ENCODE measurements at regions not wholly inside any gene's neighbourhood (a gene's known extent, or its start where the extent isn't known, plus 50 kb on each side); places are given as distances from the start of the nearest gene placed in this dataset.

DNA sequence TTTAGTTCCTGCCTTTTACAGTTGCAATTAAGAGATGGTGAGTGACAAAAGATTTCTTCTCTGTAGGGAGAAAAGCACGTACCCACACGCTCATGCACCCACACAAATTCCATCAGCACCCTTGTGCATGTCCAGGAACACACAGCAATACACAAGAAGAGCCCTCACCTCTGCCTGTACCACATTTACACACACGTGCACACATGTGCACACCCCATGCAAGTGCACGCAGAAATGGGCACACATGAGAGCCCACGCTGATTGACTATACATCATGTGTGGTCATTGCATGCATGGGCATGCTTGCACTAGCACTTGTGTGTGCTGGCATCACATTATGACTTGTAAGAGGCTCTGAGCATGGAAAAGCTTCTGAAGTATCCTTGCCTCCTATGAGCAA is 70.5 kb downstream of the SERPINA3 start:
- no peak for DNase-seq (ENCODE audit: low read depth)

- DNase-seq (ENCODE audit: low read depth), result no peak
Observed at GRCh38 chr14:94682061-94682516, 69.9 kb downstream of the SERPINA3 start.

DNA sequence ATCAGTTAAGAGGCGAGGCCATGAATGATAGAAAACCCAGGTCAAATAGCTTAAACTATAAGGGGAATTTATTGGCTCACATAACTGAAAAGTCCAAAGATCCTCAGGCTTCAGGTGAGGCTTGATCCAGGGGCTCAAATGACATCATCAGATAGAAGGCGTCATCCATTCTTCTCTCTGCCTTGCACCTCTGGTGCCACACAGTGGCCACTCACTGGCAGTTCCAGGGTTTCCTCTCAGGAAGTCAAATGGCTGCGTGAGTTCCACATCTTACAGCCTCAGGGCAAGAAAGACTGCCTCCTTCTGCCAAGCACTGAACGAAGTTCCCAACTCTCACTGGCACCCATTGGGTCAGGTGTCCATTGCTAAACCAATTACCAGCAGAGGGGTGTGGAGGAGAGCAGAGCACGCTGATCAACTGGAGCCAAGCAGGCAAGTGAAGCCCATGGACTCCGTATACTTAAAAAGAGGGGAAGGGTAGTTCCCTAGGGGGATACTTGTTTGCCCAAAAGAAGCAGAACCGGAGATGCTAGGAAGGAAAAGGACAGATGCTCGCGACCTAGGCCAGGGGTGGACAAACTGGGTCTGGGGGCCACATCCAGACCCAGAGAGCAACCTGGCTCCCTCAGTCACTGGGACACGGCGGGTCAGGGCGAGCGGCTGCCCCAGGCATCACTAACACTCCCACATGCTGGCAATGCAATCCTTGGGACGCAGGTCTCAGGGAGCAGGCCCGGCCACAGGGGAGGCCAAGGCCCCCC is 69.3 kb downstream of the SERPINA3 start:
- no peak for DNase-seq (ENCODE audit: low read depth)

DNA sequence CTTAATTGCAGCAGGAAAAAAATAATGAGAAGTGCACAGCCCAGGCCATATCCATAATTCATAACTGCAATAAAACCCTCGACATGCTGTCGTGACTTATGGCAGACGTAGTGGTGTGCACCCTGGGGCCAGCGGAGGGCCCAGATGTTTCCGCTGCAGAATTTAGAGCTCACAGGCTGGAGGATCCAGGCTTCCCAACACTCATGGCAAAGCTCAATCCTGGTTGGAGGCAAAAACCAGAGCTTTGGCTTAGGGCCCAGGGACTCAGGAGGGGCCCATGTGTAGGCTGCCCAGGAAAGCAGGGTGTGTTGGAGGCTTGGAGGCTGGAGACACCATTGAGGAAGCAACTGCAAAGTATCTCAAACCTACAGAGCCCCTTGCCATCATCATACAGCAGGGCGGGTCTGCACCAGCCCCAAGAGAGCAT is 68.7 kb downstream of the SERPINA3 start:
- no peak for DNase-seq (ENCODE audit: low read depth)

GRCh38 chr14:94679937-94680861 is 68.0 kb downstream of the SERPINA3 start:
- DNase-seq (ENCODE audit: low read depth), result no peak

DNA sequence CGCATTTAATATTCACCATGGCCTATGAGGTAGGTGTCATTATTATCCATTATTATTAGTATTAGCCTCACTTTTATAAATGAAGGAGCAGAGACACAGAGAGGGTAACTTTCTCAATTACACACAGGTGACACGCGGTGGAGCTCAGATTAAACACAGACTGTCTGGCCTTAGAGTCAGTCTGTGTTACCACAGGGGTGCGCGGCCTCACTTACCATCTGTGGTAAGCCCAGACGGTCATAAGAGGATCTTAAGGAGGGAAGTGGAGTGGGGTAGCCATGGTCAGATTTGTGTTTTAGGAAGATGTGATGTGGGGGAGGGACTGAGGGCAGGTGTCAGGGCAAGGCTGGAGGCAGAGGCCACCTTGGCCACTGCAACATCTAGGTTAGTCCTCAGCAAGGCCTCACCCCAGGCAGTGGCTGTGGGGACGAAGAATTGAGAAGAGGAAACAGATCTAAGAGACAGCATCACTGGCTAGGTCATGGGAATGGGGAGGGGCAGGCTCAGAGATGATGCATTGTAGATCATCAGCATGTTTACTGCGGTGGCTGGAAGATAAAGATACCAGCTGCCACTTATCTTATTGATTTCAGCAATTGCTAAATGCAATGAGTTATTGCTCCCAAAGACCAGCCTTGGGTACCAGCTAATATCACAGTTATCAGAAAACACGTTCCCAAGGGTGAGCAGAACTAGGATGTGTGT is 67.1 kb downstream of the SERPINA3 start:
- no peak for DNase-seq (ENCODE audit: low read depth)

GRCh38 chr14:94677747-94678146 is 65.6 kb downstream of the SERPINA3 start:
- no peak for DNase-seq (ENCODE audit: low read depth)

- DNase-seq (ENCODE audit: low read depth), result no peak
Observed at GRCh38 chr14:94677213-94677612, 65.0 kb downstream of the SERPINA3 start.

GRCh38 chr14:94676495-94677185 is 64.4 kb downstream of the SERPINA3 start:
- DNase-seq (ENCODE audit: low read depth), result no peak

DNA sequence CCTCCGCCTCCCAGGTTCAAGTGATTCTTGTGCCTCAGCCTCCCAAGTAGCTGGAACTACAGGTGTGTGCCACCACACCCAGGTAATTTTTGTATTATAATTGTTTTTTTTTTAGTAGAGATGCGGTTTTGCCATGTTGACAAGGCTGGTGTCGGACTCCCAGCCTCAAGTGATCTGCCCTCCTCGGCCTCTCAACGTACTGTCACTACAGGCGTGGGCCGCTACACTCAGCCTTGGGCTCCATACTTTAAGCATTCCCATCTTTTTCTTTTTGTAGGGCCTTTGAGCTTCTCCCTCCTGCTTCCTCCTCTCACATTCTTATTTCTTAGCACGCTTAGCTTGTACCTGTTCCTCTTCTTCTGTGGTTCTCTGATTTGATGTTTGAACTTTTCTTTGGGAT is 62.8 kb downstream of the SERPINA3 start:
- no peak for DNase-seq (ENCODE audit: low read depth)

DNA sequence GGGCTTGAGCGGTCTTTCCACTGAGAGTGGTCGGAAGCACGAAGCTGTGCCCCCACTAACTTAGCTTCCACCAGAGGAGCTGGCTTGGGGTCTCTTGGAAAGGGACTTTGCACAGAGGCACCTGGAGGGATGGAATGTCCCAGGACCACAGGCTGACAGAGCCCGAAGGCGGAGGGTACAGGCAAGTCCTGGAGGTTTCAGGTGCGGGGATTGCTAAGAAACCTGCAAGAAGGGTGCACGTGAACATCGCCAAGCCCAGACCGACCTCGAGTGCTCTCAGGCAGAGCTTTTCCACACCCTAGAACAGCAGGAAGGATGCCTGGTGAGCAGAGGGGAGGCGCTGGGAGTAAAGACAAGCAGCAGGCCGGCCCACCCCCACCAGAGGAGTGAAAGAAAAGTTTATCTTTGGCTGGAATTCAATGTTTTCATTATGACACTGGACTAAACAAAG is 61.6 kb downstream of the SERPINA3 start:
- no peak for DNase-seq (ENCODE audit: low read depth)
